CD4-positive, alpha-beta T cell treated with Interleukin-4 for 4 hours (primary cell): ENCODE measurements at regions not wholly inside any gene's neighbourhood (a gene's known extent, or its start where the extent isn't known, plus 50 kb on each side); places are given as distances from the start of the nearest gene placed in this dataset.

Source experiments
- DNase-seq: peaks from one replicate; pipeline ENCODE4 v3.0.0-alpha.2; 2020

DNA sequence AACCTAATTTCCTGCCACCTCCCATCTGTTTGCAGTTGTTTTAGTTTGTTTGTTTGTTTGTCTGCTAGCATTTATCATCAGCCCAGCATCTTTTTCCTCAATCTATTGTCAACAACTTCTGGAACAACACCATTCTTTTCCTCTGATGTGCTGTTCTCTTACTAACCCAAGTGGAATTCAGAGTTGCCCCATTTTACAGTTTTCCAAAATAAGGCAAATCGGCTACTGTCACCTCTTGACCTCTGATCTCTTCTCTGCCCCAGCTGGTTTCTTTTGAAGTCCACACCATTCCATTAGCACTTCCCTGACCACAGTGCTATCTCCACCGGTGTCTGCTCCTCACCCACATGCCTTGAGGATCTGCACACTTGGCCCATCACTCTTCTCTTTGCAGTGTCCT is 102.4 kb downstream of the EFNB2 start:
- DNase-seq, result no peak

GRCh38 chr13:106432636-106433035 is 102.8 kb downstream of the EFNB2 start:
- no peak for DNase-seq

DNA sequence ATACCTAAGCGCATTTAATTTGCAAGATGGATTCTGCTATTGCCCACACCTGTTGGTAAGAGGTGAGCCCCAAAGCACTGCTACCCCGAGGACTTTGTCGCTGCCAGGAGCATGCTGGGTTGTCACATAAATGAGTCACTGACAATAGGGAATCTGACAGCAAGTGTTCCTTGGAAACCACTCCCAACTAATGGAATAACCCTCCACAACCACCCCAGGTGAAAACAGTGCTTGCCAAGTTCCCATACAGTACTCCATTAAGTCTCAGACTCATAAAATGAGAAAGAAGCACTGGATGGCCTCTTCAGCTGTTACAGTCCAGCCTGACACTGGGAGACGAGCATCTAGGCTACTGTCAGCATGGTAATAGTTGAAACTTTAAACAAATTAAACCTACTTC is 108.6 kb downstream of the EFNB2 start:
- DNase-seq, result no peak

- no peak for DNase-seq
Observed at GRCh38 chr13:106425661-106426060, 109.8 kb downstream of the EFNB2 start.

DNA sequence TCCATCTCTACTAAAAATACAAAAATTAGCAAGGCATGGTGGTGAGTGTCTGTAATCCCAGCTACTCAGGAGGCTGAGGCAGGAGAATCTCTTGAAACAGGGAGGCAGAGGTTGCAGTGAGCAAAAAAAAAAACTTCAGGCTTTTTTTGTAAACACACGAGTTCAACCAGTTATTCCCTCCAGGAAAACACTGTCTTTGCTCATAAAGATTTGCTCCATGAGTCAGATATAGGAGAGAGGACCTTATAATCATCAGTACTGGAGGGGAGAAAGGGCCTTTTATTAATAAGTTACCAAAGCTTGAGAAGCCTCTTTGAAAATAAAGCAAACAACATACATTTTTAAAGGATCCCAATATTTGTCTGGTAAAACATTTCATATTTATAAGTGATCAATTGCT is 110.7 kb downstream of the EFNB2 start:
- DNase-seq, result no peak

DNA sequence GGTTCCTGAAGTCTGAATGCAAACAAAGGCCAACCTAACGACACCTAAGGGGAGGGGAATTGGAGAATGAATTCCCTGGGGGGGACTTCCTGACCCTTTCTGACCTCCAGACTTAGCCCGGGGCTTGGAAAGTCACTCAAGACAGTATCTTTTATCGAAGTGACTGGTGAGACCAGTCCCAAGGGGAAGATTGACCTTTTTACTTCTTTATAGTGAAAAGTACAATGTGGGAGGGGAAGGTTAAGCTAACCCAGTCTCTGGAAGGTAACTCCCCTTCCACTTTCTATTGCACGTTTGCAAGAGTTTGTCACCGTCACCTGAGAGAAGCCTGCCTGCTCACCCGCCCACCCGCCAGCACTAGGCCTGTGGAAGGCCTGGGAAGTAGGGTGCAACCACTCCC is 111.9 kb downstream of the EFNB2 start:
- DNase-seq, result no peak

DNA sequence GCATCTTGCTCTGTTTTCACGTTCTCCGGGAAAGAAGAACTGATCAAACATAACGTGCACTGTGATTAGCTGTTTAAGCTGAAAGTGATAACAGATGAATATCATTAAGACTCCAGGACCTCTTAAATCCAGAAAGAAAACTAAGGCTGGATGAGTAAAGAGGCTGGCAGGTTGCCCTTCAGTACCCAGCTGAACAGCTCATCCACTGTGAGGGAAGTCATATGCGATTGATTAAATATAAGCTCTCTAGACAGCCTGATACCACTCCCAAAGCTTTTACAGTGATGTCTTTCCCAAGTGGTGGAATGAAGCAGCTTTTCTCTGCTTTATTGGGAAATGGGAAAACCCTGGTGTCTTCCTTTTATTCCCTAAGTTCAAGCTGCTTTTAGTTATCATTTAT is 116.9 kb downstream of the EFNB2 start:
- no peak for DNase-seq

- no peak for DNase-seq
Observed at GRCh38 chr13:106417467-106418110, 117.9 kb downstream of the EFNB2 start.

- no peak for DNase-seq
Observed at GRCh38 chr13:106416645-106417044, 118.8 kb downstream of the EFNB2 start.

GRCh38 chr13:106415971-106416370 is 119.5 kb downstream of the EFNB2 start:
- no peak for DNase-seq

- no peak for DNase-seq
Observed at GRCh38 chr13:106415442-106415841, 120.0 kb downstream of the EFNB2 start.

- no peak for DNase-seq
Observed at GRCh38 chr13:106407338-106407737, 128.1 kb downstream of the EFNB2 start.

DNA sequence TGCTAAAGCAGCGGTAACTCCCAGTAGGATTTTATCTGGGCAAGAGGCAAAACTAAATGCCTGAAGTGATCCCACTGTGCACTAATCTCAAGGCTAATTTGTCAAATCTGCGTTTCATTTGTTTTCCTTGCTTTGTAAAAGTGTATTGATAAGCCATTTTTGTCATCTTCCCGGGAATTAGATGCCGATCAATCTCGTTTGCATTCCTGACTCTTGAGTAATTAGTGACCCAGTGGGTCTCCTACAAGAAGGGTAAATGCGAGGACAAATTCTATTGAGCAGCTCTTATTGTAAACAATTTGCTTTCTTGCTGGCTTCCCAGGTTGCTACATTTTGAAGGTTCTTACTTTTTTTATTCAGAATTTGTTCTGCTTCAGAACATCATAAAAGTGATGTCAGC is 129.7 kb downstream of the EFNB2 start:
- DNase-seq, result no peak

DNA sequence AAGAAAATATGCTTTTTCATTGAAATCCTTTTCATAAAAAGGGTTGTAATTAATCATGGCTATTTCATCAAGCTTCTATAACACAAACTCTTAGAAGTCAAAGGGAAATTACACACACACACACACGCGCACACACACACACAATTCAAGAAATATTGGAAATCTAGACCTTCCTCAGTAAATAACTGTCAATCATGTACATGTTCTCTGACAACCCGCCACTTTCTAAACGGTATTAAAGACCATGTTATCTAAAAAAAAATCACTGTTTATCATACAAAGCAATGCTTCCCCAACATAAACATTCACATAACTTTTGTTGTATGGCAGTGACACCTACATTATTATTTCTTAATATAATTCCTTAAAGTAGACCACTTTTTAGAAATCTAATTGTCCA is 132.2 kb downstream of the EFNB2 start:
- no peak for DNase-seq

GRCh38 chr13:106402866-106403265 is 132.6 kb downstream of the EFNB2 start:
- DNase-seq, result no peak

GRCh38 chr13:106401081-106401480 is 134.4 kb downstream of the EFNB2 start:
- no peak for DNase-seq

DNA sequence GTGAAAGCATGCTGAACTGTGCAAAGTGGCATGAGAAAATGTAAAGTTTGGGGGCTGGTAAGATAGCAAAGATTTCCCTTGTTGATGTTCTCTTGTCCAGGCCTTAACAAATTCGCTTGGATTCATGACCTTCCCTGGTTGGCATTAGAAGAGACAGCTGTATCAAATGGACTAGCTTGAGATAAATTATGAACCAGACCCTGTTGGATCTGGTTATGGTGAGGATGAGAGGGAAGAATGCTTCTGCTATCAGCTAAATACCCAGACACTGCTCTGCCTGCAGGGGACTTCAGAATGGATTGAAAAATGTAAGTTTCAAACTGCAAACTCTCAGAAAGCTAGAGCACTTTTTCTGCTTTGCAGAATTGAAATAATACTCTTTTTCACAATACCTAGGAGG is 135.2 kb downstream of the EFNB2 start:
- DNase-seq, result no peak

DNA sequence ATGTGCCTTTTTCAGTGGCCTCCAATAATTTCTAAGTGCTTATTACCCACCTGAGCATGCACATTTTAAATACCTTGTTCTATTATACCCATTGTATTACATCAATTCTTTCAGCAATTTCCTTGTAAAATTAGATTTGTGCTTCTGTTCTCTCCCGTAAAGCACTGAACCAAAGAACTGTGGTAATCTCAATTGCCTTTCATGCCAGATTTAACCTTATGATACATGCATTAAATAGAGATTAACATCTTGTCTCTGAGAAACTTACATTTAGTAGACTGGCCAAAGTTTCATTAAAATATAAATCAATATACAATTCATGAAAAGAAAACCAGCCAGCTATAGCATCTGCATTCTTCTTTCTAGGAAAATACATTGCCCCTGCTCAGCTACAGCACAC is 137.2 kb downstream of the EFNB2 start:
- DNase-seq, result no peak

GRCh38 chr13:106393776-106394175 is 141.7 kb downstream of the EFNB2 start:
- no peak for DNase-seq

DNA sequence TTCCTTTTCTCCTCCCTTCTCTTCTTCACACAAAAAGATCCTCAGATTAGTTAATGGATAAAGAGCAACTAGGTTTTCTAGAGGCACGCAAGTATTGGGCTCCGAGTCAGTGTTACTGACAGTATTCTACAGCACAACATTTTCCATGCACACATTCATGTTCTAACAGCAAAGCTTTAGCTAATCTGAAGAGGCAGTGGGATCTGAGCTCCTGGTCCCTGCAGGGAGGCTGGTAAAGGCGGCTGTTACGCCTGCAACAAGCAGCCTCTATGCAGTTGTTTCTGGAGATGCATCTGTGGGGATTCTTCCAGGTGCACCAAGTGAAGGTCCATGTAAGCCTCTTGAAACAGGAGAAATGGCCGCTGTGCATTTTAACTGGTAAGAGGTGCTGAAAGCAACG is 143.8 kb downstream of the EFNB2 start:
- no peak for DNase-seq

GRCh38 chr13:106391271-106391670 is 144.2 kb downstream of the EFNB2 start:
- DNase-seq, result no peak

DNA sequence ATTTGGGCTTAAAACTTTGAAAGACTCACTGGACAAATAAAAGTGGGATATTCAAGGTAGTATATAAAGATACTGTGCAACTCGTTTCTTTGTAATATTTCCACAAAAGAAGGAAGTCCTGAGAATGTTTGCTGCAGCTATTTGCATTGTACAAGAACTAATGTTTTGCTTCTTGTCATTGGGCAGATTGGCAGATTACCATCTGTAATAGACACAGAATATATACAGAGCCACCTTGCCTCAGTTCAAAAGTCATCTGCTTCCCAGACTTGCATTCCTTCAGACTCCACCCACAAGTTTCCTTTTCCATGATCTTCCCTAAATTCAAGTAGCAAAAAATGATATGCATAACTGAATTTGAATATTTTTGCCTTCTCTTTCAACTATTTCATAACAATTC is 145.1 kb downstream of the EFNB2 start:
- no peak for DNase-seq

GRCh38 chr13:106385654-106386053 is 149.8 kb downstream of the EFNB2 start:
- no peak for DNase-seq

GRCh38 chr13:106384516-106384915 is 150.9 kb downstream of the EFNB2 start:
- DNase-seq, result no peak

DNA sequence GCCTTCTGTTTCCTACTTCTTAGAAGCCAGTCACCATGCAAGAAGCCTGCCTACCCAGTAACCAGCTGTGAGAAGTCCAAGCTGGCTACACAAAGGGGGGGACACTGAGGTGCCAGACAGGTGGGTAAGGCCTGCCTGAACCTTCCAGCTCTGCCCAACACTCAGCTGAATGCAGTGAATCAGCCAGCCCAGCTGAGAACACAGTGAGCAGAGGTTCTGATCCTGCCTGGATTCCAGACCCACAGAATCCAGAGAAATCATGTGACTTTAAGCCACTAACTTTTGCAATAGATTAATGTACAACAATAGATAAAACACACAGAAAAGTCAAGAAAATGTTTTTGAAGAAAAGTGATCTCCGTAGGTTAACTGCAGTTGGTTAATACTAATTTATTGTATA is 151.7 kb downstream of the EFNB2 start:
- DNase-seq, result no peak

DNA sequence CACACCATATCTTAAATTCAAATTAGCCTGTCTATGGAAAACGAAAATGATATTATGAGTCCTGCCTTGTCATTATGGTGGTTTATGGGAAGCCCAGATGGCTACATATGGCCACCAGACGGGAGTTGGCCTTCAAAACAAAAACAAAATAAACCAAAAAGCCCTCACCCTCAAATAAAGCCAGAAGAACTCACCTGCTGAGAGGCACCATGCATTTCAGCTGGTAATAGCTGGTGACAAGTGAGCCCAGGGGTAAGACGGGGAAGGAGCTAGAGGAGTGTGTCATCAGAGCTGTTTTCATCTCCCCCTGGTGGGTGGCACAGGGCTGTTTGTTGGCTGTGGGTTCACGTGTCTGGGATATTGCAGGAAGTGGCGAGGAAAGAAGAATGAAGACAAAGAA is 152.9 kb downstream of the EFNB2 start:
- no peak for DNase-seq
